ENCODE measurements at regions not wholly inside any gene's neighbourhood (a gene's known extent, or its start where the extent isn't known, plus 50 kb on each side); places are given as distances from the start of the nearest gene placed in this dataset.

GRCh38 chr12:91786499-91787272, 359.0 kb downstream of the BTG1 start:
- TF ChIP-seq POLR2A (IDR thresholded peaks at IDR 0.05) (no peak), CTCF (IDR thresholded peaks at IDR 0.05) (no peak)

Data from right lobe of liver (tissue), 4 donors.